WERI-Rb-1 (cell line): ENCODE measurements at regions not wholly inside any gene's neighbourhood (a gene's known extent, or its start where the extent isn't known, plus 50 kb on each side); places are given as distances from the start of the nearest gene placed in this dataset.

Experiments
- DNase-seq: peaks from one replicate; pipeline ENCODE4 v3.0.0-alpha.2; 2020
- H3K27ac ChIP-seq: fragments of 250-450 bp; sonication (Bioruptor Pico); 2 replicates; pipeline ENCODE4 v1.5.1; 2020; ENCODE audit warnings: mild to moderate bottlenecking, moderate library complexity
- H3K27me3 ChIP-seq: fragments of 250-450 bp; sonication (Bioruptor Pico); 2 replicates; pipeline ENCODE4 v1.5.1; 2021; ENCODE audit warnings: mild to moderate bottlenecking, low read depth, moderate library complexity; ENCODE audit not compliant: insufficient read depth, severe bottlenecking
- H3K36me3 ChIP-seq: fragments of 250-450 bp; sonication (Bioruptor Pico); 2 replicates; pipeline ENCODE4 v1.5.1; 2020; ENCODE audit warnings: mild to moderate bottlenecking, moderate library complexity
- H3K4me3 ChIP-seq: 2 replicates; pipeline ENCODE4 v1.5.1; 2011; ENCODE audit warnings: low read depth, mild to moderate bottlenecking, control low read depth, low read length
- H3K9me3 ChIP-seq: fragments of 250-450 bp; sonication (Bioruptor Pico); 2 replicates; pipeline ENCODE4 v1.5.1; 2021; ENCODE audit warnings: mild to moderate bottlenecking, moderate library complexity; ENCODE audit not compliant: severe bottlenecking
- TF ChIP-seq, protein P1 (sequence below): IDR thresholded peaks from 2 replicates; pipeline ENCODE4 v1.5.1; 2011; ENCODE audit warnings: low read depth, mild to moderate bottlenecking, control low read depth, inconsistent platforms, low read length

DNA sequence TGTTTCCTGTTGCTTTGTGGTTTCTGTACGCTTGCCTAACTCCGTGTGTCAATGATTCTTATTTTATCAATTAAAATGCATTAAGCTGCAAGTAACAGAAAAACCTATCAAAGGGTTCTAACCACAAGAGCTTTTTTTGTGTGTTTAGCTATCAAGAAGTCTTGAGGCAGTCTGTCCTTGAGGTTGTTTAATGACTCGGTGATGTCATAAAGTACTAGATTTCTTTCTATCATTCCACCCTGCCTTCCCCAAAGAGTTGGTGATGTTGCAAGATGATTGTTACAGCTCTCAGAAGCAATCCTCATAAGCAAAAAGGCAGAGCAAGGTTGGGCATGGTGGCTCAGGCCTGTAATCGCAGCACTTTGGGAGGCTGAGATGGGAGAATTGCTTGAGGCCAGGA lies 51.9 kb upstream of the SPTBN1 start:
- DNase-seq = no peak

DNA sequence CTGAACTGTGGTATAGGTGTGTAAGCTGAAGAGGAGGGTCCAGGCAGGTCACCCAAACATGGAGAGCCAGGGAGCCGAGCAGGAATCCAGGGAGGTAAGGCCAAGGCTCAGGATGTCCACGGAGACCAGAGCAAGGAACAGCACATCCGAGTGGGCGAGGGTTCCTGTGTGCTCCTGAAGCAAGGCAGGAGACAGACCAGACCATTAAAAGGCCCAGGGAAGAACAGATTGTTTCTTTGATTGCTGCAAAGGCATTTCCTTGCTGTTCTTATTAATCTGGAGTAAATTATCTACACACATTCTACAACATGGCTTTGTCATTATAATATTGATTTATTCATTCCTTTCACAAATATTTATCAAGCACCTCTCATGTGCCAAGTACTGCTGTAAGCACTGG lies 50.1 kb upstream of the SPTBN1 start:
- H3K27ac ChIP-seq = no peak overlapping the region
- H3K9me3 ChIP-seq = no peaks in the 10 kb centered on the region
- TF ChIP-seq, protein P1, sequence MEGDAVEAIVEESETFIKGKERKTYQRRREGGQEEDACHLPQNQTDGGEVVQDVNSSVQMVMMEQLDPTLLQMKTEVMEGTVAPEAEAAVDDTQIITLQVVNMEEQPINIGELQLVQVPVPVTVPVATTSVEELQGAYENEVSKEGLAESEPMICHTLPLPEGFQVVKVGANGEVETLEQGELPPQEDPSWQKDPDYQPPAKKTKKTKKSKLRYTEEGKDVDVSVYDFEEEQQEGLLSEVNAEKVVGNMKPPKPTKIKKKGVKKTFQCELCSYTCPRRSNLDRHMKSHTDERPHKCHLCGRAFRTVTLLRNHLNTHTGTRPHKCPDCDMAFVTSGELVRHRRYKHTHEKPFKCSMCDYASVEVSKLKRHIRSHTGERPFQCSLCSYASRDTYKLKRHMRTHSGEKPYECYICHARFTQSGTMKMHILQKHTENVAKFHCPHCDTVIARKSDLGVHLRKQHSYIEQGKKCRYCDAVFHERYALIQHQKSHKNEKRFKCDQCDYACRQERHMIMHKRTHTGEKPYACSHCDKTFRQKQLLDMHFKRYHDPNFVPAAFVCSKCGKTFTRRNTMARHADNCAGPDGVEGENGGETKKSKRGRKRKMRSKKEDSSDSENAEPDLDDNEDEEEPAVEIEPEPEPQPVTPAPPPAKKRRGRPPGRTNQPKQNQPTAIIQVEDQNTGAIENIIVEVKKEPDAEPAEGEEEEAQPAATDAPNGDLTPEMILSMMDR = no peak

More for the DNA sequence above, 51.9 kb upstream of the SPTBN1 start:
- no peaks in the 10 kb centered on the region for H3K9me3 ChIP-seq
- H3K27me3 ChIP-seq = no peaks in the 10 kb centered on the region
- no peak overlapping the region for H3K27ac ChIP-seq
- H3K36me3 ChIP-seq = no peaks in the 10 kb centered on the region
- TF ChIP-seq, protein P1 = no peak
- H3K4me3 ChIP-seq = no peak overlapping the region

More for the DNA sequence above, 50.1 kb upstream of the SPTBN1 start:
- no peak for DNase-seq
- no peak overlapping the region for H3K4me3 ChIP-seq
- H3K36me3 ChIP-seq = no peaks in the 10 kb centered on the region
- no peaks in the 10 kb centered on the region for H3K27me3 ChIP-seq
